ENCODE measurements at regions not wholly inside any gene's neighbourhood (a gene's known extent, or its start where the extent isn't known, plus 50 kb on each side); places are given as distances from the start of the nearest gene placed in this dataset.
A peak's percentile ranks its signal among the peaks of the same experiment; 100 is the strongest.

- H3K27me3 ChIP-seq (ENCODE audit: control insufficient read depth in 3 of 3, insufficient read depth in 3 of 3, low read length in 3 of 3) = no peaks in the 10 kb centered on the region
- DNase-seq = no peak
- no peak for FAIRE-seq
- H3K27ac ChIP-seq (ENCODE audit: low read depth in 1 of 3, low read length in 2 of 3) = no peak overlapping the region
- 66 to 73% (median 71%) methylated on average over 10 of the region's 10 CpGs for WGBS, 3 donors
- peaks cover 0 to 16% of the 10 kb centered on the region in 2 donors for H3K9me3 ChIP-seq (ENCODE audit: control insufficient read depth in 2 of 2, insufficient read depth in 1 of 2, low read depth in 1 of 2, low read length in 1 of 2)
- H3K4me3 ChIP-seq (ENCODE audit: low read depth in 1 of 3, low read length in 3 of 3) = no peak overlapping the region
- peaks cover 0 to 11% (median 0%) of the 10 kb centered on the region in 3 donors for H3K4me1 ChIP-seq (ENCODE audit: control insufficient read depth in 3 of 3, insufficient read depth in 2 of 3, low read depth in 1 of 3, low read length in 2 of 3)
- H3K36me3 ChIP-seq (ENCODE audit: control insufficient read depth in 3 of 3, insufficient read depth in 2 of 3, low read depth in 1 of 3, low read length in 3 of 3) = no peaks in the 10 kb centered on the region
Observed at GRCh38 chr6:40713002-40713719, 126.0 kb upstream of the LRFN2 start.

GRCh38 chr6:40710626-40711330 lies 123.6 kb upstream of the LRFN2 start:
- no peaks in the 10 kb centered on the region for H3K27me3 ChIP-seq (ENCODE audit: control insufficient read depth in 3 of 3, insufficient read depth in 3 of 3, low read length in 3 of 3)
- DNase-seq (no peak), FAIRE-seq (no peak)

GRCh38 chr6:40708049-40708448 lies 120.9 kb upstream of the LRFN2 start:
- no peak overlapping the region for H3K27ac ChIP-seq (ENCODE audit: low read depth in 1 of 3, low read length in 2 of 3)
- peaks cover 0 to 10% of the 10 kb centered on the region in 2 donors for H3K9me3 ChIP-seq (ENCODE audit: control insufficient read depth in 2 of 2, insufficient read depth in 1 of 2, low read depth in 1 of 2, low read length in 1 of 2)
- H3K4me1 ChIP-seq (ENCODE audit: control insufficient read depth in 3 of 3, insufficient read depth in 2 of 3, low read depth in 1 of 3, low read length in 2 of 3) = no peaks in the 10 kb centered on the region
- H3K27me3 ChIP-seq (ENCODE audit: control insufficient read depth in 3 of 3, insufficient read depth in 3 of 3, low read length in 3 of 3) = no peaks in the 10 kb centered on the region
- 49 to 68% (median 51%) methylated on average over 4 of the region's 4 CpGs for WGBS, 3 donors
- no peak for FAIRE-seq
- no peaks in the 10 kb centered on the region for H3K36me3 ChIP-seq (ENCODE audit: control insufficient read depth in 3 of 3, insufficient read depth in 2 of 3, low read depth in 1 of 3, low read length in 3 of 3)
- no peak overlapping the region for H3K4me3 ChIP-seq (ENCODE audit: low read depth in 1 of 3, low read length in 3 of 3)
- no peak for DNase-seq

More at GRCh38 chr6:40710626-40711330, 123.6 kb upstream of the LRFN2 start:
- 55 to 68% (median 64%) methylated on average over 5 of the region's 5 CpGs for WGBS, 3 donors
- no peaks in the 10 kb centered on the region for H3K36me3 ChIP-seq (ENCODE audit: control insufficient read depth in 3 of 3, insufficient read depth in 2 of 3, low read depth in 1 of 3, low read length in 3 of 3)
- no peak overlapping the region for H3K27ac ChIP-seq (ENCODE audit: low read depth in 1 of 3, low read length in 2 of 3)
- no peak overlapping the region for H3K4me3 ChIP-seq (ENCODE audit: low read depth in 1 of 3, low read length in 3 of 3)
- H3K4me1 ChIP-seq (ENCODE audit: control insufficient read depth in 3 of 3, insufficient read depth in 2 of 3, low read depth in 1 of 3, low read length in 2 of 3) = peaks cover 0 to 9% (median 0%) of the 10 kb centered on the region in 3 donors
- peaks cover 0 to 10% of the 10 kb centered on the region in 2 donors for H3K9me3 ChIP-seq (ENCODE audit: control insufficient read depth in 2 of 2, insufficient read depth in 1 of 2, low read depth in 1 of 2, low read length in 1 of 2)

- Histone ChIP-seq H3K36me3 (ENCODE audit: control insufficient read depth in 3 of 3, insufficient read depth in 2 of 3, low read depth in 1 of 3, low read length in 3 of 3) (no peaks in the 10 kb centered on the region), H3K27me3 (ENCODE audit: control insufficient read depth in 3 of 3, insufficient read depth in 3 of 3, low read length in 3 of 3) (peaks cover 0 to 5% (median 0%) of the 10 kb centered on the region in 3 donors), H3K4me3 (ENCODE audit: low read depth in 1 of 3, low read length in 3 of 3) (no peak overlapping the region), H3K4me1 (ENCODE audit: control insufficient read depth in 3 of 3, insufficient read depth in 2 of 3, low read depth in 1 of 3, low read length in 2 of 3) (no peaks in the 10 kb centered on the region), H3K9me3 (ENCODE audit: control insufficient read depth in 2 of 2, insufficient read depth in 1 of 2, low read depth in 1 of 2, low read length in 1 of 2) (peaks cover 0 to 10% of the 10 kb centered on the region in 2 donors), H3K27ac (ENCODE audit: low read depth in 1 of 3, low read length in 2 of 3) (no peak overlapping the region)
- no peak for DNase-seq
- no peak for FAIRE-seq
- WGBS, 3 donors = 81 to 84% (median 84%) methylated on average over 1 of the region's 1 CpG
Observed at GRCh38 chr6:40706178-40706577, 119.0 kb upstream of the LRFN2 start.

GRCh38 chr6:40705354-40705753 lies 118.2 kb upstream of the LRFN2 start:
- Histone ChIP-seq H3K9me3 (ENCODE audit: control insufficient read depth in 2 of 2, insufficient read depth in 1 of 2, low read depth in 1 of 2, low read length in 1 of 2) (peaks cover 0 to 10% of the 10 kb centered on the region in 2 donors), H3K27ac (ENCODE audit: low read depth in 1 of 3, low read length in 2 of 3) (no peak overlapping the region), H3K4me1 (ENCODE audit: control insufficient read depth in 3 of 3, insufficient read depth in 2 of 3, low read depth in 1 of 3, low read length in 2 of 3) (peaks cover 0 to 2% (median 0%) of the 10 kb centered on the region in 3 donors), H3K27me3 (ENCODE audit: control insufficient read depth in 3 of 3, insufficient read depth in 3 of 3, low read length in 3 of 3) (peaks cover 0 to 5% (median 0%) of the 10 kb centered on the region in 3 donors), H3K36me3 (ENCODE audit: control insufficient read depth in 3 of 3, insufficient read depth in 2 of 3, low read depth in 1 of 3, low read length in 3 of 3) (no peaks in the 10 kb centered on the region), H3K4me3 (ENCODE audit: low read depth in 1 of 3, low read length in 3 of 3) (no peak overlapping the region)
- FAIRE-seq = no peak
- no peak for DNase-seq
- WGBS, 3 donors = 74 to 90% (median 83%) methylated on average over 4 of the region's 4 CpGs

GRCh38 chr6:40701352-40702007 lies 114.3 kb upstream of the LRFN2 start:
- H3K9me3 ChIP-seq (ENCODE audit: control insufficient read depth in 2 of 2, insufficient read depth in 1 of 2, low read depth in 1 of 2, low read length in 1 of 2) = no peaks in the 10 kb centered on the region
- no peak overlapping the region for H3K27ac ChIP-seq (ENCODE audit: low read depth in 1 of 3, low read length in 2 of 3)
- no peak overlapping the region for H3K4me3 ChIP-seq (ENCODE audit: low read depth in 1 of 3, low read length in 3 of 3)
- FAIRE-seq (no peak), DNase-seq (no peak)
- H3K4me1 ChIP-seq (ENCODE audit: control insufficient read depth in 3 of 3, insufficient read depth in 2 of 3, low read depth in 1 of 3, low read length in 2 of 3) = peaks cover 0 to 8% (median 0%) of the 10 kb centered on the region in 3 donors
- H3K36me3 ChIP-seq (ENCODE audit: control insufficient read depth in 3 of 3, insufficient read depth in 2 of 3, low read depth in 1 of 3, low read length in 3 of 3) = no peaks in the 10 kb centered on the region
- H3K27me3 ChIP-seq (ENCODE audit: control insufficient read depth in 3 of 3, insufficient read depth in 3 of 3, low read length in 3 of 3) = peaks cover 0 to 5% (median 0%) of the 10 kb centered on the region in 3 donors
- 66 to 82% (median 73%) methylated on average over 3 of the region's 3 CpGs for WGBS, 3 donors

- H3K4me3 ChIP-seq (ENCODE audit: low read depth in 1 of 3, low read length in 3 of 3) = no peak overlapping the region
- H3K36me3 ChIP-seq (ENCODE audit: control insufficient read depth in 3 of 3, insufficient read depth in 2 of 3, low read depth in 1 of 3, low read length in 3 of 3) = no peaks in the 10 kb centered on the region
- H3K9me3 ChIP-seq (ENCODE audit: control insufficient read depth in 2 of 2, insufficient read depth in 1 of 2, low read depth in 1 of 2, low read length in 1 of 2) = no peaks in the 10 kb centered on the region
- 25 to 45% (median 27%) methylated on average over 4 of the region's 4 CpGs for WGBS, 3 donors
- peaks cover 0 to 8% (median 0%) of the 10 kb centered on the region in 3 donors for H3K4me1 ChIP-seq (ENCODE audit: control insufficient read depth in 3 of 3, insufficient read depth in 2 of 3, low read depth in 1 of 3, low read length in 2 of 3)
- H3K27me3 ChIP-seq (ENCODE audit: control insufficient read depth in 3 of 3, insufficient read depth in 3 of 3, low read length in 3 of 3) = peaks cover 0 to 5% (median 0%) of the 10 kb centered on the region in 3 donors
- peak in 1 of 2 donors; percentile 24 for DNase-seq
- H3K27ac ChIP-seq (ENCODE audit: low read depth in 1 of 3, low read length in 2 of 3) = peak overlapping the region in 1 of 3 donors; percentile 14
- FAIRE-seq = no peak
Observed at GRCh38 chr6:40700006-40700580, 112.9 kb upstream of the LRFN2 start.

- peaks cover 0 to 8% (median 0%) of the 10 kb centered on the region in 3 donors for H3K4me1 ChIP-seq (ENCODE audit: control insufficient read depth in 3 of 3, insufficient read depth in 2 of 3, low read depth in 1 of 3, low read length in 2 of 3)
- H3K36me3 ChIP-seq (ENCODE audit: control insufficient read depth in 3 of 3, insufficient read depth in 2 of 3, low read depth in 1 of 3, low read length in 3 of 3) = no peaks in the 10 kb centered on the region
- FAIRE-seq (no peak), DNase-seq (no peak)
- no peaks in the 10 kb centered on the region for H3K9me3 ChIP-seq (ENCODE audit: control insufficient read depth in 2 of 2, insufficient read depth in 1 of 2, low read depth in 1 of 2, low read length in 1 of 2)
- H3K27me3 ChIP-seq (ENCODE audit: control insufficient read depth in 3 of 3, insufficient read depth in 3 of 3, low read length in 3 of 3) = no peaks in the 10 kb centered on the region
- 54 to 76% (median 59%) methylated on average over 8 of the region's 8 CpGs for WGBS, 3 donors
- no peak overlapping the region for H3K4me3 ChIP-seq (ENCODE audit: low read depth in 1 of 3, low read length in 3 of 3)
- no peak overlapping the region for H3K27ac ChIP-seq (ENCODE audit: low read depth in 1 of 3, low read length in 2 of 3)
Observed at GRCh38 chr6:40695750-40696415, 108.7 kb upstream of the LRFN2 start.
